ENCODE measurements at regions not wholly inside any gene's neighbourhood (a gene's known extent, or its start where the extent isn't known, plus 50 kb on each side); places are given as distances from the start of the nearest gene placed in this dataset.

DNA sequence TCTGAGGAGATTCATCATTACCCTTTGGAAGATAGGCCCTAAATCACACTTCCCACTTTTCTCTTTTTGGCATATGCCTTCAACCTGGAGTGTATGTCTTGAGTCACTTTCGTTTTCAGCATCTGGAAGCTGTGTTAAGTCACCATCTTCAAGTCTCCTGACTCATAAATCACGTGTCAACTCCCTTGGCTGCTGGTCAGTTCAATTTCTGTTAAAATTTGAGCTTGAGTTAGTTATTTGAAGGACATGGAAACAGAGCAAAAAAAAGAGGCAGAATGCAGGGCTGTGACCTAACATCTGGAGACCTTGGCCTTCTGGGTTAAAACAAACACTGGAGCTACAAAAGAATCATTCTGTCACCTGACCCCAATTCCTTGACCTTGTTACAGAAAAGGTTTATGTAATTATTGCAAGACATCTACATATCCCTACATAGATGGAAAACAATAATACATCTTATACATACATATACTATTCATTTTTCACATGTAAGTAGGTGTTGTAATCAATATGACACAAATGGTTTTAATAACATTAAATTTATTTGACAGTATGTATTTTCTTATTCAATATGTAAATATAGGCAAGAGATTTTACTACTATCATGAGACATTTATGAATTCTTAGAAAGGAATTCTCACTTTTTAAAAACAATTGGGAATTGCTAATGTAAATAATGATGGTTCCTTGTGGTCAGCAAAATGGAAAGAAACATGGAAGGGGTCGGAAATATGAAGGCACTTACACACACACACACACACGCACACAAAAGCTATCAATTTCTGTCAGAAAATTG is 169.7 kb upstream of the PHYHIPL start:
- no peak overlapping the region for H3K14ac ChIP-seq (replicated peaks; ENCODE audit: low read depth, low read length)
- no peak overlapping the region for H3K27ac ChIP-seq (ENCODE audit: insufficient read depth, low read length)
- POLR2A ChIA-PET (ENCODE audit: unreplicated experiment): no interaction called here
- H4K91ac ChIP-seq (ENCODE audit: insufficient read depth, low read depth, low read length): no peak overlapping the region
- no TSS peak for BruUV-seq (replicated peaks)
- H2BK15ac ChIP-seq (ENCODE audit: low read depth, low read length): no peak overlapping the region
- WGBS, 2 experiments (ENCODE audit: extremely low coverage in 2 of 2, insufficient read length in 1 of 2): no CpG with 5 or more reads among the region's 4 CpGs
- H2AFZ ChIP-seq (replicated peaks; ENCODE audit: low read length, poor library complexity): no peak overlapping the region
- DNase-seq (peak; percentile 48), ATAC-seq (ENCODE audit: low read depth) (peak; percentile 24; the same call in 1 of the 2 replicates)
- H3K27me3 ChIP-seq (ENCODE audit: control insufficient read depth, insufficient read depth, low read length): no peaks in the 10 kb centered on the region
- no peak overlapping the region for H3K4me2 ChIP-seq (ENCODE audit: low read depth, low read length)
- H3K4me1 ChIP-seq (ENCODE audit: control insufficient read depth, insufficient read depth, low read length): no peaks in the 10 kb centered on the region
- in situ Hi-C loops (cut with MboI; ENCODE audit: low sequenced_read_pairs): no loop called here
- no peak overlapping the region for H2BK20ac ChIP-seq (ENCODE audit: low read depth, low read length)
- H3K56ac ChIP-seq (ENCODE audit: extremely low read depth, insufficient read depth, low read length): no peak overlapping the region
- H3K18ac ChIP-seq (ENCODE audit: low read depth, low read length): no peak overlapping the region
- no peak overlapping the region for H3K9ac ChIP-seq (ENCODE audit: low read depth, low read length)
- H2BK120ac ChIP-seq (ENCODE audit: low read depth, low read length): no peak overlapping the region
- H2AK9ac ChIP-seq (replicated peaks; ENCODE audit: low read depth, low read length, poor library complexity): no peak overlapping the region
- no peak overlapping the region for H3K4me3 ChIP-seq (ENCODE audit: insufficient read depth, low read depth, low read length)
- H2AK5ac ChIP-seq (ENCODE audit: low read depth, low read length): no peak overlapping the region
- no peaks in the 10 kb centered on the region for H3K9me1 ChIP-seq (ENCODE audit: insufficient read depth, low read length)
- intact Hi-C loops (cut with micrococcal nuclease): no loop called here
- H3K9me3 ChIP-seq (ENCODE audit: control insufficient read depth, insufficient read depth, low read length): no peaks in the 10 kb centered on the region
- no peak overlapping the region for H4K8ac ChIP-seq (ENCODE audit: low read depth in 2 of 2, low read length in 2 of 2)
- H3K4ac ChIP-seq (ENCODE audit: low read depth, low read length): no peak overlapping the region
- no peak overlapping the region for H2BK5ac ChIP-seq (ENCODE audit: low read depth, low read length, poor library complexity, severe bottlenecking)
- no peaks in the 10 kb centered on the region for H4K20me1 ChIP-seq (ENCODE audit: insufficient read depth, low read length)
- H3K79me1 ChIP-seq (ENCODE audit: low read depth in 1 of 2, low read length in 2 of 2): no peaks in the 10 kb centered on the region
- CTCF ChIA-PET: interaction anchor here (1.0 kb wide), 1 partner anchor 38 kb away, joined by 3 read pairs; no protein-coding TSS in a partner anchor
- TF ChIP-seq SMC3 (IDR thresholded peaks at IDR 0.05; ENCODE audit: low read depth, low read length) (no peak), CEBPB (IDR thresholded peaks at IDR 0.05; ENCODE audit: low read depth, low read length) (no peak)
- H3K36me3 ChIP-seq (ENCODE audit: control insufficient read depth, insufficient read depth, low read length): no peaks in the 10 kb centered on the region
- dilution Hi-C loops (cut with HindIII; ENCODE audit: low sequenced_read_pairs, unreplicated experiment): no loop called here
- H4K5ac ChIP-seq (ENCODE audit: low read depth, low read length): no peak overlapping the region
- no peak overlapping the region for H3K23ac ChIP-seq (ENCODE audit: low read depth, low read length)
